ENCODE measurements at regions not wholly inside any gene's neighbourhood (a gene's known extent, or its start where the extent isn't known, plus 50 kb on each side); places are given as distances from the start of the nearest gene placed in this dataset.

DNA sequence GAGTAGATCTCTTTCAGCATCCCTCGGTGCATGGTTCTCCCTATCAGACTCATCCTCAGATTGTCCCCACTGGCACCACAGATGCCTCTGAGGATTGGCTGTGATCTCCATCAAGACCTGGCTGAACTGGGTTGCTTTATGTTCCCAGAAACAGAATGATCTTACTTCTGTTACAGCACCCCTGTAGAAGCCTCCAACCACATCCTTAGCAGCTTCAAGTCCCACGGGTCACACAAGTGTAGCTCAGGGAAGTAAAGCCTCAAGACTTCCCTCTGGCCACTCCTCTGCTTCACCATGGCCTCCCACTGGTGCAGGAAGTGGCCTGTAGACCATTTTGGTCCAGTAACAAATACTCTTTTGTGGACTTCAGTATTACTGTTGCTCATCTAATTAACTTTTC is 566.4 kb upstream of the SUCLG2 start:
- Histone ChIP-seq H3K9me3 (no peaks in the 10 kb centered on the region), H3K27ac (no peak overlapping the region), H3K36me3 (no peaks in the 10 kb centered on the region), H3K4me3 (no peak overlapping the region), H3K27me3 (replicated peaks in 1 of 7) (no peaks in the 10 kb centered on the region), H3K4me1 (no peaks in the 10 kb centered on the region)
- intact Hi-C loops (cut with DNase I; ENCODE audit: low total_unique reads) = no loop called here
- DNase-seq = no peak
- 40 to 64% (median 52%) methylated on average over 2 of the region's 2 CpGs for WGBS, 5 donors
- TF ChIP-seq CTCF (IDR thresholded peaks at IDR 0.05 in 8 of 11, conservative IDR thresholded peaks at IDR 0.05 in 3 of 11) (no peak), POLR2AphosphoS5 (IDR thresholded peaks at IDR 0.05) (no peak), POLR2A (IDR thresholded peaks at IDR 0.05) (no peak)

DNA sequence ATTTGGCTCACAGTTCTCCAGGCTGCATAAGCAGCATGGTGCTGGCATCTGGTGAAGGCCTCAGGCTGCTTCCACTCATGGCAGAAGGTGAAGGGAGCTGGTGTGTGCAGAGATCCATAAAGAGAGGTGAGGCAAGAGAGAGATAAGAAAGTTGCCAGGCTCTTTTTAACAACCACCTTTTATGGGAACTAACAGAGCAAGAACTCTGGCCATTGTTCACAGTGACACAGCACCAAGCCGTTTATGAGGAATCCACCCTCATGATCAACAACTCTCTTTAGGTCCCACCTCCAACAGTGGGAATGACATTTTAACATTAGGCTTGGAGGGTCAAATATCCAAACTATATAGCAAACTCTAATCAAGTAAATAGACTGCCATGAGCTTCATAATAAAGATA is 557.2 kb upstream of the SUCLG2 start:
- Histone ChIP-seq H3K4me3 (no peak overlapping the region), H3K36me3 (no peaks in the 10 kb centered on the region), H3K27ac (no peak overlapping the region), H3K4me1 (no peaks in the 10 kb centered on the region), H3K27me3 (replicated peaks in 1 of 7) (no peaks in the 10 kb centered on the region), H3K9me3 (no peaks in the 10 kb centered on the region)
- 54 to 88% (median 76%) methylated on average over 1 of the region's 1 CpG for WGBS, 5 donors
- TF ChIP-seq POLR2A (IDR thresholded peaks at IDR 0.05) (no peak), POLR2AphosphoS5 (IDR thresholded peaks at IDR 0.05) (no peak), CTCF (IDR thresholded peaks at IDR 0.05 in 8 of 11, conservative IDR thresholded peaks at IDR 0.05 in 3 of 11) (no peak)
- intact Hi-C loops (cut with DNase I; ENCODE audit: low total_unique reads) = no loop called here
- no peak for DNase-seq

DNA sequence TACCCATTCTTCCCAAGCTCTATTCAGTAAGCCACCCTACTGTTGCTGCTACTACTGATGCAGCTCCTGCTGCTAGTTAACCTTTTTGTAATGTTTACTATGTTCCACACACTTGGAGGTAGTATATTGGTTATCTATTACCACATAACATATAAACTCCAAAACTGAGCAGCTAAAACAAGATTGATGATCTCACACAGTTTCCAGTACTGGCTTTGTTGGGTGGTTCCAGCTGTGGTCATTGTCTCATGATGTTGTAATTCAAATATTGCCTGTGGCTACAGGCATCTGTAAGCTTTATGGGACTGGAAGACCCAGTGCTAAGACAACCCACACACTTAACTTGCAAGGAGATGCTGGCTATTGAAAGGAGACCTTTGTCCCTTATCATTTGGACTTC is 556.2 kb upstream of the SUCLG2 start:
- Histone ChIP-seq H3K9me3 (no peaks in the 10 kb centered on the region), H3K4me1 (no peaks in the 10 kb centered on the region), H3K27ac (no peak overlapping the region), H3K27me3 (replicated peaks in 1 of 7) (no peaks in the 10 kb centered on the region), H3K4me3 (no peak overlapping the region), H3K36me3 (no peaks in the 10 kb centered on the region)
- TF ChIP-seq POLR2A (IDR thresholded peaks at IDR 0.05) (no peak), CTCF (IDR thresholded peaks at IDR 0.05 in 8 of 11, conservative IDR thresholded peaks at IDR 0.05 in 3 of 11) (no peak), POLR2AphosphoS5 (IDR thresholded peaks at IDR 0.05) (no peak)
- intact Hi-C loops (cut with DNase I; ENCODE audit: low total_unique reads) = no loop called here
- DNase-seq = no peak

GRCh38 chr3:68207327-68207726 is 552.9 kb upstream of the SUCLG2 start:
- Histone ChIP-seq H3K27me3 (replicated peaks in 1 of 7) (no peaks in the 10 kb centered on the region), H3K36me3 (no peaks in the 10 kb centered on the region), H3K4me1 (no peaks in the 10 kb centered on the region), H3K9me3 (peaks cover 0 to 24% (median 14%) of the 10 kb centered on the region in 8 donors), H3K27ac (no peak overlapping the region), H3K4me3 (no peak overlapping the region)
- intact Hi-C loops (cut with DNase I; ENCODE audit: low total_unique reads) = no loop called here
- WGBS, 5 donors = 66 to 70% (median 67%) methylated on average over 2 of the region's 2 CpGs
- TF ChIP-seq POLR2A (IDR thresholded peaks at IDR 0.05) = no peak
- no peak for TF ChIP-seq POLR2AphosphoS5 (IDR thresholded peaks at IDR 0.05)
- TF ChIP-seq CTCF (IDR thresholded peaks at IDR 0.05 in 8 of 11, conservative IDR thresholded peaks at IDR 0.05 in 3 of 11) = no peak
- DNase-seq = no peak
